ENCODE measurements at regions not wholly inside any gene's neighbourhood (a gene's known extent, or its start where the extent isn't known, plus 50 kb on each side); places are given as distances from the start of the nearest gene placed in this dataset.

DNA sequence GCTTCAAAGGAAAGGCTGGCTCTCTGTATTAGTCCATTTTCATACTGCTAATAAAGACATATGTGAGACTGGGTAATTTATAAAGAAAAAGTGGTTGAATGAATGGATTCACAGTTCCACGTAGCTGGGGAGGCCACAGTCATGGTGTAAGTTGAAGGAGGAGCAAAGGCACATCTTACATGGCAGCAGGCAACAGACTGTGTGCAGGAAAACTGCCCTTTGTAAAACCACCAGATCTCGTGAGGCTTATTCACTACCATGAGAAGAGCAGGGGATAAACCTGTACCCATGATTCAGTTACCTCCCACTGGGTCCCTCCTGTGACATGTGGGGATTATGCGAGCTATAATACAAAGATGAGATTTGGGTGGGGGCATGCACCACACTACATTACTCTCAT is 1486.6 kb downstream of the PCDH7 start:
- ChIA-PET POLR2A (no interaction called here), CTCF (no interaction called here)
- TF ChIP-seq, protein P1, sequence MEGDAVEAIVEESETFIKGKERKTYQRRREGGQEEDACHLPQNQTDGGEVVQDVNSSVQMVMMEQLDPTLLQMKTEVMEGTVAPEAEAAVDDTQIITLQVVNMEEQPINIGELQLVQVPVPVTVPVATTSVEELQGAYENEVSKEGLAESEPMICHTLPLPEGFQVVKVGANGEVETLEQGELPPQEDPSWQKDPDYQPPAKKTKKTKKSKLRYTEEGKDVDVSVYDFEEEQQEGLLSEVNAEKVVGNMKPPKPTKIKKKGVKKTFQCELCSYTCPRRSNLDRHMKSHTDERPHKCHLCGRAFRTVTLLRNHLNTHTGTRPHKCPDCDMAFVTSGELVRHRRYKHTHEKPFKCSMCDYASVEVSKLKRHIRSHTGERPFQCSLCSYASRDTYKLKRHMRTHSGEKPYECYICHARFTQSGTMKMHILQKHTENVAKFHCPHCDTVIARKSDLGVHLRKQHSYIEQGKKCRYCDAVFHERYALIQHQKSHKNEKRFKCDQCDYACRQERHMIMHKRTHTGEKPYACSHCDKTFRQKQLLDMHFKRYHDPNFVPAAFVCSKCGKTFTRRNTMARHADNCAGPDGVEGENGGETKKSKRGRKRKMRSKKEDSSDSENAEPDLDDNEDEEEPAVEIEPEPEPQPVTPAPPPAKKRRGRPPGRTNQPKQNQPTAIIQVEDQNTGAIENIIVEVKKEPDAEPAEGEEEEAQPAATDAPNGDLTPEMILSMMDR (IDR thresholded peaks at IDR 0.05; ENCODE audit: control extremely low read depth, extremely low read depth, low read depth, missing control alignments): no peak
- DNase-seq (ENCODE audit: extremely low spot score): no peak

DNA sequence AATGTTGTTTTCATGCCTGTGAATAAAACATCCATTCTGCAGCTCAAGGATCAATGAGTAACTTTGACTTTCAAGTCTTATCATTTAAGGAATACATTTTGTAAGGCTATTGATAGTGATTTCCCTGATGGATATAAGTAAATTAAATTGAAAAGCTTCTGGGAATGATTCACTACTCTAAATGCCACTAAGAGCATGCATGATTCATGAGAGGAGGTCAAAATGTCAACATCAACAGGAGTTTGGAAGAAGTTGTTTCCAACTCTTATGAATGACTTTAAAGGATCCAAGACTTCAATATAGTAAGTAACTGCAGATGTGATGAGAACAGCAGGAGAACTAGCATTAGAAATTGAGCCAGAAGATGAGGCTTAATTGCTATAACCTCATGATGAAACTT is 1487.3 kb downstream of the PCDH7 start:
- POLR2A ChIA-PET: no interaction called here
- CTCF ChIA-PET: no interaction called here
- no peak for DNase-seq (ENCODE audit: extremely low spot score)
- TF ChIP-seq, protein P1 (IDR thresholded peaks at IDR 0.05; ENCODE audit: control extremely low read depth, extremely low read depth, low read depth, missing control alignments): no peak

DNA sequence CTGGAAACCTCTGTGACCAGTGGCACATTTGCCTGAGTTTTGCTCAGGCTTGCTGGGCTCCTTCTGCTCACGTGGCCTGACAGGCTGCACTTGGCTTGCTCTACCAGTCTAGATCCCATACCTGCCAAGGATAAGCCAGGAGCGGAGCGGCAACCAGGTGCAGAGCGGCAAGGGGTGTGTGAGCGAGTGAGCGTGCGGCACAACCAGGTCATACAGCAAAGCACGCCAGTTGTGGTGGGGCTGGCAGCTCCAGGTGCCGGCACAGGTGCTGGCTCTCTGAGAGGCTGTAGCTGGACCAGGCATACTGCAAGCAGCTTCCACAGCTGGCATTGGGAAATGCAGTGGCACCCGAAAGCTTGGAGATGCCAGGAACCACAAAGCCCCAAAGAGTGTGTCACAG is 1495.1 kb downstream of the PCDH7 start:
- POLR2A ChIA-PET: no interaction called here
- TF ChIP-seq, protein P1 (IDR thresholded peaks at IDR 0.05; ENCODE audit: control extremely low read depth, extremely low read depth, low read depth, missing control alignments): no peak
- CTCF ChIA-PET: no interaction called here
- no peak for DNase-seq (ENCODE audit: extremely low spot score)

DNA sequence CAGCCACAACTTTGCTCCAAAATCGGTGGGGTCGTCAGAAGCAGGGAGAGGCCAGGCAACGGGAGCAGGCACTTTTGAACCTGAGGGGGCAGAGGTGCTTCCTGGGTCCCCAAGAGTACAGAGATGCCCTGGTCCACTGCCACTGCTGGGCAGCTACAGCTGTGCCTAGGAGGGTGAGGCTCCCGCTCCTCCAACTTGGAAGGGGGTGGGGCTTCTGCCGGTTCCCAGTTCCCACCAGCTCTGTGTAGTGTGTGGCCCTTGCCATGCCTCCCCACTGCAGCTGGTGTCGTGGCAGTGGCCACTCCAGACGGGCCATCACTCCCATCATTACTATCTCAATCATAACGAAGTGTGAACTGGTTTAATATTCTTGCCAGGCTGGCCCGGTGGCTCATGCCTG is 1496.3 kb downstream of the PCDH7 start:
- TF ChIP-seq, protein P1 (IDR thresholded peaks at IDR 0.05; ENCODE audit: control extremely low read depth, extremely low read depth, low read depth, missing control alignments): no peak
- ChIA-PET CTCF (no interaction called here), POLR2A (no interaction called here)
- no peak for DNase-seq (ENCODE audit: extremely low spot score)

DNA sequence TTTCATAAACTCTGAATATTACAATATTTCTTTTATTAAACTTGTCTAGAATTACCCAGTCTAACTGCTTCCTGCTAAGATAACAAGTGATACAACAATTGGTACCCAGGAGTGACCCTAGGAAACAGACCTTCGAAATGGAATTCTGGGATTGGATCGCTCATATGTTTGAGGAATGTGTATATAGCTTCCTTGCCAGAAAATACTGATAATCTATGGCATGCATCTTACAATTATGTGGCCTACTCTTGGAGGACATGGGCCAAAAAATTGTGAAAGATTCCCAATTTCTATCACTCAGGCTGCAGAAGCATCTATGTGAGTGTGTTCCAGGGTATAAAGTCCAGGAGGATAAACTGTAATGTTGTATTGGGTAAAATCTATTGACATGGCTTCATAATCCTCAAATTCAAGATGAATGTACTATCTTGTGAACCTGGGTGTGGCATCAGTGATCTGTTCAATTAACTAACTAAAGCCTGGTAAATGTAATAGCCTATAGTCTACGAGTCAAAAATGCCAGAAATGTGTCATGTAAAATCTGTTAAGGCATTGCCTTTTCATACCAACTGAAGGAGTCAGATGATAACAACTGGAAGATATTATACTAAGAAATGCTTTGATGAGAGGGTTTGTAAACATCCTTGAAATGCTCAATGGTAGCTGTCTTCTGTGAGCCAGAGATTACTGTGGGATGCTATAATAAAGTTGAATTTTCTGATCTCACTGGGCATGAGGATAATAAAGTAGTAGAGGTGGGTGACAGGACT is 1499.3 kb downstream of the PCDH7 start:
- POLR2A ChIA-PET: no interaction called here
- DNase-seq (ENCODE audit: extremely low spot score): no peak
- CTCF ChIA-PET: interaction anchor here (0.9 kb wide), 1 partner anchor 72 kb away, joined by 3 read pairs; no protein-coding TSS in a partner anchor
- TF ChIP-seq, protein P1 (IDR thresholded peaks at IDR 0.05; ENCODE audit: control extremely low read depth, extremely low read depth, low read depth, missing control alignments): no peak

DNA sequence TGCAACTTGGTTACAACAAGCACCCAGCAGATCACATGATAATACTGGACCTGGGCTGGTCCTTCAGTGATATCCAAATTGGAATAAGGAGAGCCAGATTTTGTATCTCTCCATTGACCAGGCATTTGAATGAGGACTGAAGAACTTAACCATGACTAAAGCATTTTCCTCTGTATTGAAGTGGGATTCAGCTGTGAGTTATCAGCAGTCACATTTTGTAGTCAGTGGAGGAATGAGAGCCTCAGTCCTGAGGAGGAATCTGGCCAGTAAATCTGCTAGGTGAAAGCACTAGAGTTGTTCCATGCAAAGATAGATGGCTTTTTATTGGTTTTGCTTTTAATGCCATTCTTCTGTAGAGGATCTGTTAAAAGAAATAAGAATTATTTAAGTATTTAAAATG is 1506.0 kb downstream of the PCDH7 start:
- TF ChIP-seq, protein P1 (IDR thresholded peaks at IDR 0.05; ENCODE audit: control extremely low read depth, extremely low read depth, low read depth, missing control alignments): no peak
- ChIA-PET POLR2A (no interaction called here), CTCF (interaction anchor here (1.2 kb wide), 1 partner anchor 22 kb away, joined by 3 read pairs; no protein-coding TSS in a partner anchor)
- no peak for DNase-seq (ENCODE audit: extremely low spot score)
